ENCODE measurements at regions not wholly inside any gene's neighbourhood (a gene's known extent, or its start where the extent isn't known, plus 50 kb on each side); places are given as distances from the start of the nearest gene placed in this dataset.

- Histone ChIP-seq H3K27ac (no peak overlapping the region), H3K4me1 (no peaks in the 10 kb centered on the region), H3K4me3 (no peak overlapping the region), H3K9me3 (no peaks in the 10 kb centered on the region), H3K36me3 (no peaks in the 10 kb centered on the region), H3K27me3 (no peaks in the 10 kb centered on the region)
- no peak for ATAC-seq
- intact Hi-C loops (cut with DNase I): no loop called here
- no peak for DNase-seq
- WGBS (ENCODE audit: insufficient coverage, low coverage, low lambda C conversion rate, missing lambda C conversion rate): 81% methylated on average over 6 of the region's 6 CpGs
- TF ChIP-seq POLR2A (IDR thresholded peaks at IDR 0.05): no peak
- no peak for TF ChIP-seq CTCF (IDR thresholded peaks at IDR 0.05)
Measured at GRCh38 chr6:1059596-1059995, 252.3 kb upstream of the FOXQ1 start.

- Histone ChIP-seq H3K9me3 (no peaks in the 10 kb centered on the region), H3K27ac (no peak overlapping the region), H3K4me1 (no peaks in the 10 kb centered on the region), H3K4me3 (no peak overlapping the region), H3K27me3 (no peaks in the 10 kb centered on the region), H3K36me3 (no peaks in the 10 kb centered on the region)
- no peak for ATAC-seq
- TF ChIP-seq CTCF (IDR thresholded peaks at IDR 0.05): no peak
- TF ChIP-seq POLR2A (IDR thresholded peaks at IDR 0.05): no peak
- 61% methylated on average over 12 of the region's 14 CpGs for WGBS (ENCODE audit: insufficient coverage, low coverage, low lambda C conversion rate, missing lambda C conversion rate)
- no peak for DNase-seq
- intact Hi-C loops (cut with DNase I): no loop called here
Measured at GRCh38 chr6:1057490-1058135, 254.3 kb upstream of the FOXQ1 start.

- DNase-seq (no peak), ATAC-seq (no peak)
- intact Hi-C loops (cut with DNase I): no loop called here
- no peaks in the 10 kb centered on the region for H3K9me3 ChIP-seq
- no peak overlapping the region for H3K4me3 ChIP-seq
- TF ChIP-seq POLR2A (IDR thresholded peaks at IDR 0.05) (no peak), CTCF (IDR thresholded peaks at IDR 0.05) (no peak)
- H3K4me1 ChIP-seq: no peaks in the 10 kb centered on the region
- 59% methylated on average over 15 of the region's 16 CpGs for WGBS (ENCODE audit: insufficient coverage, low coverage, low lambda C conversion rate, missing lambda C conversion rate)
- H3K36me3 ChIP-seq: no peaks in the 10 kb centered on the region
- H3K27me3 ChIP-seq: no peaks in the 10 kb centered on the region
- no peak overlapping the region for H3K27ac ChIP-seq
Measured at GRCh38 chr6:1055015-1055921, 256.6 kb upstream of the FOXQ1 start.

- DNase-seq (no peak), ATAC-seq (no peak)
- Histone ChIP-seq H3K4me1 (no peaks in the 10 kb centered on the region), H3K27me3 (no peaks in the 10 kb centered on the region), H3K4me3 (no peak overlapping the region), H3K27ac (no peak overlapping the region), H3K9me3 (no peaks in the 10 kb centered on the region), H3K36me3 (no peaks in the 10 kb centered on the region)
- WGBS (ENCODE audit: insufficient coverage, low coverage, low lambda C conversion rate, missing lambda C conversion rate): 20% methylated on average over 1 of the region's 3 CpGs
- TF ChIP-seq POLR2A (IDR thresholded peaks at IDR 0.05) (no peak), CTCF (IDR thresholded peaks at IDR 0.05) (no peak)
- intact Hi-C loops (cut with DNase I): no loop called here
Measured at GRCh38 chr6:1054653-1055014, 257.3 kb upstream of the FOXQ1 start.
